Left ventricle myocardium superior (tissue), 1 donor: ENCODE measurements at regions not wholly inside any gene's neighbourhood (a gene's known extent, or its start where the extent isn't known, plus 50 kb on each side); places are given as distances from the start of the nearest gene placed in this dataset.
"Not testable (repeated sequence)": the region's sequence is repeated elsewhere in the genome, so short reads cannot be mapped to it uniquely, and the experiment has no call there.

Source experiments
- ATAC-seq: fragments of 200-7000 bp; cut with Tn5 transposase; one replicate; pipeline ENCODE4 v1.9.1; 2020; ENCODE audit warnings: mild to moderate bottlenecking, moderate library complexity
- DNase-seq: peaks from one replicate; pipeline ENCODE4 v3.0.0-alpha.2; 2020
- intact Hi-C: fragments of 100-400 bp; cut with micrococcal nuclease; formaldehyde crosslinking; loops from one replicate; pipeline ENCODE4 v1.11.0; 2022
- donor health status: DM: no; HTN: yes; CAD: no; lungs with severe emphysema.

GRCh38 chr4:55696424-55696823 is 60.3 kb upstream of the NMU start:
- intact Hi-C loops, DNase-seq, ATAC-seq: not testable (repeated sequence)

- intact Hi-C loops = no loop called here
- no peak for DNase-seq
- ATAC-seq = no peak
These were observed 70.4 kb upstream of the NMU start for GRCh38 chr4:55706541-55706940.

GRCh38 chr4:55707507-55707906 is 71.4 kb upstream of the NMU start:
- intact Hi-C loops = no loop called here
- no peak for DNase-seq
- ATAC-seq = no peak

- ATAC-seq, intact Hi-C loops: not testable (repeated sequence)
These were observed 71.9 kb upstream of the NMU start for GRCh38 chr4:55707991-55708390.

GRCh38 chr4:55712835-55713234 is 76.7 kb upstream of the NMU start:
- DNase-seq, intact Hi-C loops, ATAC-seq: not testable (repeated sequence)

More at GRCh38 chr4:55707991-55708390, 71.9 kb upstream of the NMU start:
- not testable (repeated sequence) for DNase-seq

- no peak for DNase-seq
These were observed 85.6 kb upstream of the NMU start for GRCh38 chr4:55721651-55722050.

GRCh38 chr4:55722132-55722531 is 86.0 kb upstream of the NMU start:
- intact Hi-C loops = no loop called here
- ATAC-seq = no peak
- no peak for DNase-seq

More at GRCh38 chr4:55721651-55722050, 85.6 kb upstream of the NMU start:
- intact Hi-C loops = no loop called here
- ATAC-seq = no peak

- ATAC-seq (no peak), DNase-seq (no peak)
- intact Hi-C loops = no loop called here
These were observed 87.3 kb upstream of the NMU start for GRCh38 chr4:55723403-55723802.

- DNase-seq (no peak), ATAC-seq (no peak)
- intact Hi-C loops = no loop called here
These were observed 89.0 kb upstream of the NMU start for GRCh38 chr4:55725057-55725456.

GRCh38 chr4:55727746-55728145 is 91.6 kb upstream of the NMU start:
- intact Hi-C loops = no loop called here
- no peak for ATAC-seq
- no peak for DNase-seq

- ATAC-seq = no peak
- DNase-seq = no peak
- intact Hi-C loops = no loop called here
These were observed 90.0 kb upstream of the EXOC1L start for GRCh38 chr4:55729351-55730279.

GRCh38 chr4:55730280-55730931 is 89.2 kb upstream of the EXOC1L start:
- intact Hi-C loops = no loop called here
- ATAC-seq (no peak), DNase-seq (no peak)

- intact Hi-C loops = no loop called here
- DNase-seq = no peak
- no peak for ATAC-seq
These were observed 87.6 kb upstream of the EXOC1L start for GRCh38 chr4:55731959-55732358.

- ATAC-seq (no peak), DNase-seq (no peak)
- intact Hi-C loops = no loop called here
These were observed 86.7 kb upstream of the EXOC1L start for GRCh38 chr4:55732864-55733263.

- DNase-seq (peak; percentile 37), ATAC-seq (no peak)
- intact Hi-C loops = no loop called here
These were observed 85.7 kb upstream of the EXOC1L start for GRCh38 chr4:55733932-55734331.

GRCh38 chr4:55736605-55737183 is 82.9 kb upstream of the EXOC1L start:
- DNase-seq (no peak), ATAC-seq (no peak)
- intact Hi-C loops = no loop called here

- DNase-seq = no peak
- no peak for ATAC-seq
- intact Hi-C loops = no loop called here
These were observed 76.9 kb upstream of the EXOC1L start for GRCh38 chr4:55742655-55743202.

GRCh38 chr4:55744369-55744768 is 75.2 kb upstream of the EXOC1L start:
- no peak for ATAC-seq
- intact Hi-C loops = no loop called here

GRCh38 chr4:55745014-55745413 is 74.6 kb upstream of the EXOC1L start:
- intact Hi-C loops = no loop called here
- DNase-seq (no peak), ATAC-seq (no peak)

More at GRCh38 chr4:55744369-55744768, 75.2 kb upstream of the EXOC1L start:
- DNase-seq = no peak

GRCh38 chr4:55747793-55748192 is 71.8 kb upstream of the EXOC1L start:
- ATAC-seq (no peak), DNase-seq (no peak)
- intact Hi-C loops = no loop called here
